ENCODE measurements at regions not wholly inside any gene's neighbourhood (a gene's known extent, or its start where the extent isn't known, plus 50 kb on each side); places are given as distances from the start of the nearest gene placed in this dataset.

DNA sequence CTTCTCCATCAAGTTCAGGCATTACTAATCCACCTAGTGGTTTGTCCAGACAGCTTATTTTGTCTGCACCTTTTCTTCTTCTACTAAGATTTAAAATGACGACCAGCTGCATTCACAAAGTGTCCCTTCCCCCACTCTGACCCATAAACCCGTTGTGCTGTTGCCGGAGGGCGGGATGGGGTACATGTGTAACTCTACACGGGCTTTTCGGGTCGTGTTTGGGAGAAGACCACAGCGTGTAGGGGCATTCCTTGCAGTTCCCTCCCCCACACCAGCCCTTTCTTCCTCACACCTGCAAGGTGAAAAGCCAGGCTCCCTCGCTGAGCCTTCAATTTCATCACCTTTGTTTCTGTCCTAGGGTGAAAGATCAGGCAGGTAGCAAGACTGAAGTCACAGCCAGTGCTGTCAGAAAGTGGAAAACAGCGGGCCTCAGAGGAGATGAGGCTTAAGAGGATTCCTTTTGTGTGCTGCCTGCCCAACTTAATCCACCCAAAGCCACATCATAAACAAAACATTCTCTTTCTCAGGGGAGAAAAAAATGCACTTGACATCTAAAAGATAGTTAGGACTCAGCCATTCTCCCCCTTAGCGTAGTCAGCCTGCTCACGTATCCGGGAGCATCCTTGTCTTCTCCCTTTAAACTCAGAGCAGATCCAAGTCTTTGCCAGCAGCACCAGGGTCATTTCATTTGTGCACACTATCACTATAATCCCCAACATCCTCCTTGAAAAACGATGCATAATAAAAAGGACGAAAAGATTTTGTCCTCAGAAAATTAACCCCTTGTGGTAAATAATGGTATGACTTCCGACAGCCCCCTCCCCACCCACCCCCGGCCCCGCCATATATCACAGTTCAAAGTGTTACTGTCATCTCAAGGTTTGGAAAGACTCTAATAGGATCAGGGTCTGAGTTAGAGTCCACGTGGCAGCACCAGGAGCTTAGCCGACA is 599.0 kb downstream of the RAB28 start:
- no peak for DNase-seq (ENCODE audit: low spot score)
- in situ Hi-C loops (cut with MboI; ENCODE audit: low pct_unique_long_range_greater_than_20kb, low sequenced_read_pairs, unreplicated experiment): no loop called here
- no peak for TF ChIP-seq CTCF (IDR thresholded peaks at IDR 0.05; ENCODE audit: extremely low read depth, insufficient read depth, missing control alignments)

GRCh38 chr4:12881945-12882584 is 602.1 kb downstream of the RAB28 start:
- in situ Hi-C loops (cut with MboI; ENCODE audit: low pct_unique_long_range_greater_than_20kb, low sequenced_read_pairs, unreplicated experiment): no loop called here

GRCh38 chr4:12880844-12881243 is 603.3 kb downstream of the RAB28 start:
- in situ Hi-C loops (cut with MboI; ENCODE audit: low pct_unique_long_range_greater_than_20kb, low sequenced_read_pairs, unreplicated experiment): no loop called here
- TF ChIP-seq CTCF (IDR thresholded peaks at IDR 0.05; ENCODE audit: extremely low read depth, insufficient read depth, missing control alignments): no peak
- DNase-seq (ENCODE audit: low spot score): no peak

More at GRCh38 chr4:12881945-12882584, 602.1 kb downstream of the RAB28 start:
- no peak for DNase-seq (ENCODE audit: low spot score)
- TF ChIP-seq CTCF (IDR thresholded peaks at IDR 0.05; ENCODE audit: extremely low read depth, insufficient read depth, missing control alignments): no peak

DNA sequence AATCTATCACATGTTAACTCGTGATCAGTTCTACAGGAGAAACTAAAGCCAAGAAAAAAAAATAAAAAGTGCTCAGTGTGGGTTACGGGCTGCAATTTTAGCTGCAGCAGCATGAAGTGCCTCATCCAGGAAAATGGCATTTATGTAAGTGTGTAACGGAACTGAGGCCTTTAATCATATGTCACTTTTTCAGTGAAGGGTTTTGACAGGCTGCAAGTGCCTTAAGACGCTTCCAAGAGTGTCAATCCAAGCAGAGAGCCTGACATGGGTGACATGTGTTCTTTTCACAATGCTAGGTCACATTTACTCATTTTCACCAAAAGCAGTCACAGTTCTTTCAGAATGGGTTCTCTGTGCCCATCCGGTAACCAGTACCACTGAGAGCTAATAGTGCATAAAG is 604.6 kb downstream of the RAB28 start:
- in situ Hi-C loops (cut with MboI; ENCODE audit: low pct_unique_long_range_greater_than_20kb, low sequenced_read_pairs, unreplicated experiment): no loop called here
- TF ChIP-seq CTCF (IDR thresholded peaks at IDR 0.05; ENCODE audit: extremely low read depth, insufficient read depth, missing control alignments): no peak
- DNase-seq (ENCODE audit: low spot score): no peak

GRCh38 chr4:12875640-12876243 is 608.4 kb downstream of the RAB28 start:
- TF ChIP-seq CTCF (IDR thresholded peaks at IDR 0.05; ENCODE audit: extremely low read depth, insufficient read depth, missing control alignments): no peak
- DNase-seq (ENCODE audit: low spot score): no peak
- in situ Hi-C loops (cut with MboI; ENCODE audit: low pct_unique_long_range_greater_than_20kb, low sequenced_read_pairs, unreplicated experiment): no loop called here

- in situ Hi-C loops (cut with MboI; ENCODE audit: low pct_unique_long_range_greater_than_20kb, low sequenced_read_pairs, unreplicated experiment): no loop called here
- no peak for TF ChIP-seq CTCF (IDR thresholded peaks at IDR 0.05; ENCODE audit: extremely low read depth, insufficient read depth, missing control alignments)
These were observed 610.8 kb downstream of the RAB28 start for GRCh38 chr4:12873351-12873750.

More at GRCh38 chr4:12873351-12873750, 610.8 kb downstream of the RAB28 start:
- DNase-seq (ENCODE audit: low spot score): no peak

Measured in GM13977 (cell line).